ENCODE measurements at regions not wholly inside any gene's neighbourhood (a gene's known extent, or its start where the extent isn't known, plus 50 kb on each side); places are given as distances from the start of the nearest gene placed in this dataset.

DNA sequence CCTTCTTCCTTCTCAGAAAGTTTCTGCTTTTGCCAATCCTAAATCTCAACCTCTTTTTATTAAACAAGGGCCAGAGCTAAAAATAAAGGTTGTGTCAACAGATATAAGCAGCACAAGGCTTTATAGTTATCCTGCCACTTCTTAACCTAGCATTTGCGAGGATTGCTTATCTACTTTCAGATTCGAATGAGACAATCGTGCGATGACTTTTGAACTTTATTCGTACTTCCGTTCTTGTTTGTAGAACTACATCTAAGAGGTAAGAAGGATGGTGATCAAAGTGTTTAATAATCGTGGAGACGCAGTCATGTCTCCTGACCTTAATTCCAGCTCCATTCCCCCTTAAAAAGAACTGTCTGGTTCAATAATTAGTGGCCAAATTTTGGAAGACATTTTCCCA lies 578.6 kb downstream of the PIK3C3 start:
- Mint-ChIP-seq H3K27ac (no peak overlapping the region), H3K36me3 (ENCODE audit: low read depth) (no peaks in the 10 kb centered on the region), H3K27me3 (no peaks in the 10 kb centered on the region), H3K4me1 (ENCODE audit: low read depth) (no peaks in the 10 kb centered on the region), H3K9me3 (no peaks in the 10 kb centered on the region), H3K4me3 (no peak overlapping the region)
- intact Hi-C loops (cut with micrococcal nuclease): no loop called here
- POLR2A ChIA-PET: no interaction called here
- TF ChIP-seq, protein P1, sequence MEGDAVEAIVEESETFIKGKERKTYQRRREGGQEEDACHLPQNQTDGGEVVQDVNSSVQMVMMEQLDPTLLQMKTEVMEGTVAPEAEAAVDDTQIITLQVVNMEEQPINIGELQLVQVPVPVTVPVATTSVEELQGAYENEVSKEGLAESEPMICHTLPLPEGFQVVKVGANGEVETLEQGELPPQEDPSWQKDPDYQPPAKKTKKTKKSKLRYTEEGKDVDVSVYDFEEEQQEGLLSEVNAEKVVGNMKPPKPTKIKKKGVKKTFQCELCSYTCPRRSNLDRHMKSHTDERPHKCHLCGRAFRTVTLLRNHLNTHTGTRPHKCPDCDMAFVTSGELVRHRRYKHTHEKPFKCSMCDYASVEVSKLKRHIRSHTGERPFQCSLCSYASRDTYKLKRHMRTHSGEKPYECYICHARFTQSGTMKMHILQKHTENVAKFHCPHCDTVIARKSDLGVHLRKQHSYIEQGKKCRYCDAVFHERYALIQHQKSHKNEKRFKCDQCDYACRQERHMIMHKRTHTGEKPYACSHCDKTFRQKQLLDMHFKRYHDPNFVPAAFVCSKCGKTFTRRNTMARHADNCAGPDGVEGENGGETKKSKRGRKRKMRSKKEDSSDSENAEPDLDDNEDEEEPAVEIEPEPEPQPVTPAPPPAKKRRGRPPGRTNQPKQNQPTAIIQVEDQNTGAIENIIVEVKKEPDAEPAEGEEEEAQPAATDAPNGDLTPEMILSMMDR (IDR thresholded peaks at IDR 0.05): no peak
- no peak for DNase-seq
- no peak for ATAC-seq
- CTCF ChIA-PET: no interaction called here

DNA sequence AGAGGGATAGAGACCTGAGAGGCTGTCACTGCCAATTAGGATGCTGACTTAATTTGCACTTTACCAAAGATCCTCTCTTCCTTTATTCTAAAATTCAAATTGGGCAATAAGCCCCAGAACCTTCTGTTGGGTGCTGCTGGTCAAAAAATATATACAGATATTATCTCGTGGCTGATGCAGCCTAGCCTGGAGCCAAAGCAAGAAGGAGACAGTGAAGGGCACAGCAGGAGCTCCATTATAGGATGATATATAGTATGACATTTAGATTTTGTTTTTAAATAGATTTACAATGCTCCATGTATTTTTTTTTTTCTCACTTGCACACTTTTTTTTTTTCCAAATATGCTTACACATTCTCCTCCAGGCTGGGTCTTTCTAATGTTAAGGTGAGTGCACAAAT lies 579.3 kb downstream of the PIK3C3 start:
- Mint-ChIP-seq H3K36me3 (ENCODE audit: low read depth) (no peaks in the 10 kb centered on the region), H3K27me3 (no peaks in the 10 kb centered on the region), H3K4me1 (ENCODE audit: low read depth) (no peaks in the 10 kb centered on the region), H3K4me3 (no peak overlapping the region), H3K27ac (no peak overlapping the region), H3K9me3 (no peaks in the 10 kb centered on the region)
- intact Hi-C loops (cut with micrococcal nuclease): no loop called here
- no peak for DNase-seq
- CTCF ChIA-PET: no interaction called here
- ATAC-seq: no peak
- TF ChIP-seq, protein P1 (IDR thresholded peaks at IDR 0.05): no peak
- POLR2A ChIA-PET: no interaction called here

DNA sequence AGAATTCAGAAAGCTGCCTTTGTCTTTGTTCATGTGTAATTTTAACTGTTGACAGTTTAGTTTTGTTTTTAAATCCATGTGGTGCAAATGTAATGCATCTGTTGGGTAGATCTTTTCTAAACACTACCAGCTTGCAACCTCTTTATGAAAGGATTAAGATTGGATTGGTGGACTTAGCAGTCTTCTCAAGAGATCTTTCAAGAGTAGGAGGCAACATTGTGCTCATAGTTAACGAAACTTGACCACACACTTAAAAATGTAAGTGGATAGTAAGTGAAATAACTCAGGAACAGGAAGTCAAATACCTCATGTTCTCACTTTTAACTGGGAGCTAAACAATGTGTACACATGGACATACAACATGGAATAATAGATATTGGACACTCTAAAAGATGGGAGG lies 579.0 kb downstream of the RIT2 start:
- no peak for ATAC-seq
- H3K4me3 Mint-ChIP-seq: no peak overlapping the region

DNA sequence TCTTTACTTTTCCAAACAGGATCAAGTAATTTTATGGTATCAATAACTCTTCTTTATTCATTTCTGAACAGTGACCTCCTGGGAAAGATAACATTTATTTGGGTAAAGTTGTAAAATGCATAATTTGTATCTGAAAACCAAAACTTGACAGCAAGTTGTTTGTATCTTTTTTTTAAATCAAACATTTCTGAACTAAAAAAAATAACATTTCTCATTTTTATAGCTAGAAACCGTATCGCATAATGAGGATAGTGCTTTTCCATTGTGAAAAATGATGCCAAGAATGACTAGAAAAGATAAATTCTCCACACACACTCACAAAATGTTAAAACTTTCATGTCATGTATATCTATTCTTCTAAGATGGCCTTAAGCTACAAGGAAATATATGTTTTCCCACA lies 578.2 kb downstream of the RIT2 start:
- Mint-ChIP-seq H3K36me3 (ENCODE audit: low read depth) (no peaks in the 10 kb centered on the region), H3K27ac (no peak overlapping the region), H3K27me3 (no peaks in the 10 kb centered on the region), H3K4me1 (ENCODE audit: low read depth) (no peaks in the 10 kb centered on the region), H3K4me3 (no peak overlapping the region), H3K9me3 (peaks cover 3% of the 10 kb centered on the region)
- ChIA-PET POLR2A (no interaction called here), CTCF (no interaction called here)
- TF ChIP-seq, protein P1 (IDR thresholded peaks at IDR 0.05): no peak
- DNase-seq: no peak
- no peak for ATAC-seq
- intact Hi-C loops (cut with micrococcal nuclease): no loop called here

More for the DNA sequence above, 579.0 kb downstream of the RIT2 start:
- Mint-ChIP-seq H3K36me3 (ENCODE audit: low read depth) (no peaks in the 10 kb centered on the region), H3K4me1 (ENCODE audit: low read depth) (no peaks in the 10 kb centered on the region), H3K27me3 (no peaks in the 10 kb centered on the region), H3K27ac (no peak overlapping the region), H3K9me3 (no peaks in the 10 kb centered on the region)
- ChIA-PET POLR2A (no interaction called here), CTCF (no interaction called here)
- TF ChIP-seq, protein P1 (IDR thresholded peaks at IDR 0.05): no peak
- no peak for DNase-seq
- intact Hi-C loops (cut with micrococcal nuclease): no loop called here

DNA sequence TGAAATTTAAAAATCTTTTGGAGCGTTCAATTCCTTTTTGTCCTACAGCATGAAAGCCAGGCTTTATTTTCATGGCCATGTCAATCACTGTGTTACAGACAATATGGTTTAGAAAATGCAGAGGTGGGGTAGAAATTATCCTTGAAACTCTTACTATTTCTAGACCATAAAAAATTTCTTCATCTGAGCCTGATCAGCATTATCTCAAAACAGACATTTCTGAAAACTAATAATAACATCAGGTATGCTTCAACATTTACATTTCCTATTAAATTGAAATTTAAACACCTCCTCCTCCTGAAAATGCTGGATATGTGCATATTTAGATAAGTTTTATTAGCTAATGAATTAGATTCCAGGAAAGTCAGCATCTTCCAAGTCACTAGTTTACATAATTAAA lies 570.6 kb downstream of the RIT2 start:
- Mint-ChIP-seq H3K27me3 (no peaks in the 10 kb centered on the region), H3K27ac (no peak overlapping the region), H3K36me3 (ENCODE audit: low read depth) (no peaks in the 10 kb centered on the region), H3K4me1 (ENCODE audit: low read depth) (no peaks in the 10 kb centered on the region), H3K9me3 (peaks cover 6% of the 10 kb centered on the region), H3K4me3 (no peak overlapping the region)
- ChIA-PET CTCF (no interaction called here), POLR2A (no interaction called here)
- DNase-seq (no peak), ATAC-seq (no peak)
- intact Hi-C loops (cut with micrococcal nuclease): no loop called here
- TF ChIP-seq, protein P1 (IDR thresholded peaks at IDR 0.05): no peak

Measured in activated CD8-positive, alpha-beta T cell treated with anti-CD3 and anti-CD28 coated beads for 36 hours (primary cell).